Activated T-helper 17 cell treated with anti-CD3 and anti-CD28 coated beads, Interleukin-2, amount 50 U/mL, for 72 hours (primary cell): ENCODE measurements at regions not wholly inside any gene's neighbourhood (a gene's known extent, or its start where the extent isn't known, plus 50 kb on each side); places are given as distances from the start of the nearest gene placed in this dataset.
A peak's percentile ranks its signal among the peaks of the same experiment; 100 is the strongest.

Experiments used
- ATAC-seq: fragments of 150-1000 bp; cut with Tn5 transposase; replicated peaks from 2 replicates; pipeline ENCODE4 v1.10.0; 2021; ENCODE audit warnings: mild to moderate bottlenecking, moderate library complexity
- H3K27ac Mint-ChIP-seq: one replicate; pipeline ENCODE4 v1.8.0; 2022; ENCODE audit warnings: mixed read lengths
- H3K27me3 Mint-ChIP-seq: one replicate; pipeline ENCODE4 v1.8.0; 2022; ENCODE audit warnings: mixed read lengths
- H3K36me3 Mint-ChIP-seq: one replicate; pipeline ENCODE4 v1.8.0; 2022; ENCODE audit warnings: low read depth, mild to moderate bottlenecking, mixed read lengths
- H3K4me1 Mint-ChIP-seq: one replicate; pipeline ENCODE4 v1.8.0; 2022; ENCODE audit warnings: mixed read lengths
- H3K4me3 Mint-ChIP-seq: one replicate; pipeline ENCODE4 v1.8.0; 2022; ENCODE audit warnings: mild to moderate bottlenecking, mixed read lengths
- H3K9me3 Mint-ChIP-seq: one replicate; pipeline ENCODE4 v1.8.0; 2022; ENCODE audit warnings: mixed read lengths

- H3K4me1 Mint-ChIP-seq: peaks cover 20% of the 10 kb centered on the region
- H3K4me3 Mint-ChIP-seq: no peak overlapping the region
- no peaks in the 10 kb centered on the region for H3K36me3 Mint-ChIP-seq
- no peak for ATAC-seq
- no peaks in the 10 kb centered on the region for H3K9me3 Mint-ChIP-seq
- no peak overlapping the region for H3K27ac Mint-ChIP-seq
- no peaks in the 10 kb centered on the region for H3K27me3 Mint-ChIP-seq
Measured at GRCh38 chr17:420479-421175, 68.0 kb upstream of the RPH3AL start.

GRCh38 chr17:419073-419735, 66.6 kb upstream of the RPH3AL start:
- H3K4me1 Mint-ChIP-seq: peaks cover 30% of the 10 kb centered on the region
- ATAC-seq: no peak
- H3K9me3 Mint-ChIP-seq: no peaks in the 10 kb centered on the region
- peak overlapping the region; percentile 65 for H3K27ac Mint-ChIP-seq
- peak overlapping the region; percentile 81 for H3K4me3 Mint-ChIP-seq
- peaks cover 2% of the 10 kb centered on the region for H3K36me3 Mint-ChIP-seq
- no peaks in the 10 kb centered on the region for H3K27me3 Mint-ChIP-seq

DNA sequence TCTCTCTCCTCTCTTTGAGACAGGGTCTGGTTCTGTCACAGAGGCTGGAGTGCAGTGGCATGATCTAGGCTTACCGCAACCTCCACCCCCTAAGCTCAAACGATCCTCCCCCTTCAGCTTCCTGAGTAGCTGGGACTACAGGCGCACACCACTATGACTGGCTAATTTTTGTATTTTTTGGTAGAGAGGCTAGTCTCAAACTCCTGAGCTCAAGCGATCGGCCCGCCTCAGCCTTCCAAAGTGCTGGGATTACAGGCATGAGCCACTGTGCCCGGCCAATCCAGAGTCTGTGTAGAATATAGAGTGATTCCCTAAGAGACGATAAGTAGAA, 65.8 kb upstream of the RPH3AL start:
- peak; percentile 48 for ATAC-seq
- peaks cover 7% of the 10 kb centered on the region for H3K36me3 Mint-ChIP-seq
- H3K4me1 Mint-ChIP-seq: peaks cover 31% of the 10 kb centered on the region
- no peaks in the 10 kb centered on the region for H3K27me3 Mint-ChIP-seq
- H3K4me3 Mint-ChIP-seq: peak overlapping the region; percentile 81
- H3K9me3 Mint-ChIP-seq: no peaks in the 10 kb centered on the region
- peak overlapping the region; percentile 91 for H3K27ac Mint-ChIP-seq

DNA sequence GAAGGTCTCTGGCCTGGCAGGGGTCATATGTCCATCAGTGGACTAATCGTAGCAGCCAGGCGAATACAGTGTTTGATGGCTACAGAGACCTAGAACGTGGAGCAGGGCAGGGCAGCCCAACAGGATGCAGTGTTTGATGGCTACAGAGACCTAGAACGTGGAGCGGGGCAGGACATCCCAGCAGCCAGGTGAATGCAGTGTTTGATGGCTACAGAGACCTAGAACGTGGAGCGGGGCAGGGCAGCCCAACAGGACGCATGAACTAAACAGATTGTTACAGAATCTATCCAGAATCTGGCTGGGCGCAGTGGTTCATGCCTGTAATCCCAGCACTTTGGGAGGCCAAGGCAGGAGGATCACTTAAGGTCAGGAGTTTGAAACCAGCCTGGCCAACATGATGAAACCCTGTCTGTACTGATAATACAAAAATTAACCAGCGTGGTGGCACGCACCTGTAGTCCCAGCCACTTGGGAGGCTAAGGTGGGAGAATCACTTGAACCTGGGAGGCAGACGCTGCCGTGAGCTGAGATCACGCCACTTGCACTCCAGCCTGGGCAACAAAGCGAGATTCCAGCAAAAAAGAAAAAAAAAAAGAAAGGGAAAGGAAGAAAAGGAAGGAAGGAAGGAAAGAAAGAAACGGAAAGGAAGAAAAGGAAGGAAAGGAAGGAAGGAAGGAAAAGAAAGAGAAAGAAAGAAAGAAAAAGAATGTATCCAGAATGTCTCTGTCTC, 65.2 kb upstream of the RPH3AL start:
- Mint-ChIP-seq H3K4me3 (peak overlapping the region; percentile 81), H3K9me3 (no peaks in the 10 kb centered on the region), H3K36me3 (peaks cover 11% of the 10 kb centered on the region), H3K27me3 (no peaks in the 10 kb centered on the region), H3K27ac (peak overlapping the region; percentile 91), H3K4me1 (peaks cover 34% of the 10 kb centered on the region)
- ATAC-seq: no peak

DNA sequence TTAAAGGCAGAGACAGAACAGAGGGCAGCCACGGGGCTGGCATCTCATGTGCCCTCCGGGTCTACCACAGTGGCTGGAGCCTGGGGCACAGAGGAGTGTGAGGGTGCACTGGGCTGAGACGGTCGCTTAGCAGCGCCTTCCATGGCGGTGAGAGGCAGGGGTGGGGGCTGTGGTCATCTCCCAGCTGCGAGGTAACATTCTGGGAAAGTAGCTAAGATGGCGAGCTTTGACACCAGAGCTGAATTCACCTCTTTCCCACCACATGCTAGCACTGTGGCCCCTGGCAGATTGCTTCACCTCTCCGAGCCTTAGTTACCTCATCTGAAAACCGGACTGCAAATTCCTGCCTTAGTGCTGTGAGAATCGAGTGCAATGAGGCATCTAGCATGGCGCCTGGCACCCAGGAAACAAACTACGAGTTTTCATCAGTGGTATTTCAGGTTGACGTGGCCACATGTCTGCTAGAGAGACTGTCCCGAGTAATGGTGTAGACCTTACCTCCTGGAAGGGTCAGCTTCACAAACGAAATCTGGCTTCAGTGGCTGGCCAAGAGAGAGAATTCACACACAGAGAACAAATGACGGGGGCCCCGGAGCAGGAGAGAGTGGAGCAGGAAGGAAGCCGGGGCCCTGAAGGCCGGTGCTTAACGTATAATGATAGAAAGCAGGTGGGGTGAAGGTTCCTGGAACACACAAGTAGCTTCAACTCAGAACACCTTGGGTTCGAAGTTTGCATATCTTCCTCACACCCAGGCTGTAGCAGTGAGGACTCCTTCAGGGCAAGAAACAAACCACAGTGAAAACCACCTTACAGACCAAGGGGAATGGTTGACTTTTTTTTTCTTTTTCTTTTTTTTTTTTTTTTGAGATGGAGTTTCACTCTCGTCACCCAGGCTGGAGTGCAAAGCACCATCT, 63.9 kb upstream of the RPH3AL start:
- H3K27ac Mint-ChIP-seq: peak overlapping the region; percentile 91
- H3K9me3 Mint-ChIP-seq: no peaks in the 10 kb centered on the region
- H3K4me3 Mint-ChIP-seq: peak overlapping the region; percentile 81
- peaks cover 43% of the 10 kb centered on the region for H3K4me1 Mint-ChIP-seq
- H3K27me3 Mint-ChIP-seq: no peaks in the 10 kb centered on the region
- H3K36me3 Mint-ChIP-seq: peaks cover 24% of the 10 kb centered on the region
- peak; percentile 77 for ATAC-seq

- Mint-ChIP-seq H3K4me1 (peaks cover 60% of the 10 kb centered on the region), H3K9me3 (no peaks in the 10 kb centered on the region), H3K27me3 (no peaks in the 10 kb centered on the region), H3K27ac (peak overlapping the region; percentile 91), H3K36me3 (peaks cover 51% of the 10 kb centered on the region), H3K4me3 (peak overlapping the region; percentile 81)
- no peak for ATAC-seq
Measured at GRCh38 chr17:413706-414380, 61.2 kb upstream of the RPH3AL start.

GRCh38 chr17:413016-413350, 60.4 kb upstream of the RPH3AL start:
- Mint-ChIP-seq H3K4me1 (peaks cover 55% of the 10 kb centered on the region), H3K36me3 (peaks cover 52% of the 10 kb centered on the region), H3K27me3 (no peaks in the 10 kb centered on the region), H3K27ac (peak overlapping the region; percentile 94), H3K4me3 (peak overlapping the region; percentile 81), H3K9me3 (no peaks in the 10 kb centered on the region)
- ATAC-seq: no peak

GRCh38 chr17:412211-413015, 59.8 kb upstream of the RPH3AL start:
- Mint-ChIP-seq H3K27me3 (no peaks in the 10 kb centered on the region), H3K36me3 (peaks cover 57% of the 10 kb centered on the region), H3K4me1 (peaks cover 54% of the 10 kb centered on the region), H3K27ac (peak overlapping the region; percentile 94), H3K4me3 (peak overlapping the region; percentile 81), H3K9me3 (no peaks in the 10 kb centered on the region)
- ATAC-seq: no peak

GRCh38 chr17:411421-412120, 59.0 kb upstream of the RPH3AL start:
- no peak for ATAC-seq
- Mint-ChIP-seq H3K36me3 (peaks cover 58% of the 10 kb centered on the region), H3K27me3 (no peaks in the 10 kb centered on the region), H3K4me1 (peaks cover 54% of the 10 kb centered on the region), H3K27ac (peak overlapping the region; percentile 99), H3K4me3 (peak overlapping the region; percentile 81), H3K9me3 (no peaks in the 10 kb centered on the region)

DNA sequence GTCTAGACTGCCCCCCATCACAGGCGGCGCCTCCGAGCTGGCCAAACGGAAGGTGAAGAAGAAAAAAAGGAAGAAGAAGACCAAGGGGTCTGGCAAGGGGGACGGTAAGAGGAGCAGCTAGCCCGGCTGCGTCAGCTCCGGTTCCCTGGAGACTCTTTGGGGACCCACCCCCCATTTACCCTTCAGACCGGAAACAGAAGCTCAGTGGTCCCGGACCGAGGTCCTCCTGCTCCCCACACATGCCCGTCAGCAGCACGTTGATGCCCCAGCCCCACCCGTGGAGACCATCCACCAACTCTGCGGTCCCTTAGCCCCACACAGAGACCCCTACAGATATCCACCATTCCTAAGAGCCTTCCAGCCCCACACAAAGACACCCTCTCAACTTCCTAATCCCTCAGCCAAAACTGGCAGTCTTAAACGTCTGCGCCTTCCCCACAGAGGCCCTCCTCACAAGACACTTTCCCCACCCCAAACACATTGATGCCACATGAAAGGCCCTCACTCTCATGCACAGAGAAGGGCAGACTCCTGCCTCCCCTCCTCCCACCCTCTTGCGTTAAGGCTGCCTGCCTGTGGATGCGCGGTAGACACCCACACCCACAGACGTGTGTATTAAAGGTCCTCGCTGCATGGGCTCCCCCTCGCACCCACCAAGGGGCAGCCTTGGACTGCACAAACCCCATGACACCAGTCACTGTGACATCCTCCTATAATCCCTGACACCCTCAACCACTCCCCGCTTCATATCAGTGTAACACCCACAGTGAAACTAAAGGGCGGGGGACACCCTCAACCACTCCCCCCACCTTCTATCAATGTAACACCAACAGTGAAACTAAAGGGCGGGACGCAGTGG, 58.2 kb upstream of the RPH3AL start:
- Mint-ChIP-seq H3K4me1 (peaks cover 54% of the 10 kb centered on the region), H3K36me3 (peaks cover 58% of the 10 kb centered on the region), H3K27me3 (no peaks in the 10 kb centered on the region), H3K9me3 (no peaks in the 10 kb centered on the region), H3K4me3 (peak overlapping the region; percentile 81), H3K27ac (peak overlapping the region; percentile 99)
- no peak for ATAC-seq

DNA sequence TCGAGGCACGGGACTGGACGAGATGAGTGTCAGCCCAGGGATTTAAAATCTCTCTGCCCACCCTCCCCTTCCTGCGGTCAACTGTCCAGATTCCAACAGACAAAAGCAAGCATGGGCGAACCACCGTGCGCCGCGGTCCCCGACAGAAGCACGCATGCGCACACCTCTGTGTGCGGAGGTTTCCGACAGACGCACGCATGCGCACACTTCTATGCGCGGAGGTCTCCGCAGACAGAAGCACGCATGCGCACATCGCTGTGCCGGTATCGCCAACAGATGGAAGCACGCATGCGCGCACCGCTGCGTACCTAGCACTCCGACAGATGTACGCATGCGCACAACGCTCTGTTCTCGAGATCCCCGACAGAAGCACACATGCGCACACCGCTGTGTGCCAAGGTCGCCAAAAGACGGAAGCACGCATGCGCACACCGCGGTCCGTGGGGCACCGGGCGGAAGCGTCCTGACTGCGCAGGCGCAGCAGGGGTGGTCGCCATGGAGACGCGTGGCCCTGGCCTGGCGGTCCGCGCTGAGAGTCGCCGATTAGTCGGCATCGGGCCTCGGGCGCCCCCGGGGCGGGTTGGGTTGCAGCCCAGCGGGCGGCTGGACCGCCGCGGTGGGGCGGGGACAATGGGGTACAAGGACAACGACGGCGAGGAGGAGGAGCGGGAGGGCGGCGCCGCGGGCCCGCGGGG, 57.4 kb upstream of the RPH3AL start:
- H3K27ac Mint-ChIP-seq: peak overlapping the region; percentile 99
- H3K27me3 Mint-ChIP-seq: no peaks in the 10 kb centered on the region
- peaks cover 51% of the 10 kb centered on the region for H3K4me1 Mint-ChIP-seq
- peak; percentile 79 for ATAC-seq
- H3K36me3 Mint-ChIP-seq: peaks cover 59% of the 10 kb centered on the region
- H3K4me3 Mint-ChIP-seq: peak overlapping the region; percentile 81
- no peaks in the 10 kb centered on the region for H3K9me3 Mint-ChIP-seq
